GM21515 (cell line): ENCODE measurements at regions not wholly inside any gene's neighbourhood (a gene's known extent, or its start where the extent isn't known, plus 50 kb on each side); places are given as distances from the start of the nearest gene placed in this dataset.
"Not testable (repeated sequence)": the region's sequence is repeated elsewhere in the genome, so short reads cannot be mapped to it uniquely, and the experiment has no call there.

Experiments used
- ATAC-seq: cut with Tn5 transposase; IDR thresholded peaks from one replicate; pipeline ENCODE4 v1.9.1; 2021; ENCODE audit not compliant: unreplicated experiment

GRCh38 chr7:145805496-145805895 is 311.1 kb upstream of the CNTNAP2 start:
- not testable (repeated sequence) for ATAC-seq

DNA sequence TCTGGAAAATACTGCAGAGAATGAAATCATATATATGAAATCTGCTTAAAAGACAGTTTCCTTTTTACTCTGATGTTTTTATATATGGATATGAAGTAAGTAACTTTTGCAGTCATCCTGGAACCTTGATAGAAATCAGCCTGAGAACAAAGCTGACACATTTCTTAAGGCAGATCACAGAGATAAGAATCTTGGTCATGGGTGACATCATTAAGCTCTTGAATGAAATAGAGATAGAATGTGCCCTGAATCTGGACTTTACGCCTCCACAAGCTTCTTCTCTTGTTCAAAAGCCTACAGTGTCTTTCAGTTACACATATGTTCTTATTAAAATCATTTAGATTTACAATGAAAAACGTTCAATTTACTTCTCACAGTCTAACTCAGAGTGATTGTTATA is 319.1 kb upstream of the CNTNAP2 start:
- no peak for ATAC-seq

- no peak for ATAC-seq
Observed at GRCh38 chr7:145795132-145795531, 321.5 kb upstream of the CNTNAP2 start.

GRCh38 chr7:145784809-145785780 is 331.5 kb upstream of the CNTNAP2 start:
- no peak for ATAC-seq

GRCh38 chr7:145781388-145781787 is 335.2 kb upstream of the CNTNAP2 start:
- not testable (repeated sequence) for ATAC-seq

- no peak for ATAC-seq
Observed at GRCh38 chr7:145779140-145779539, 337.5 kb upstream of the CNTNAP2 start.

GRCh38 chr7:145774777-145775176 is 341.8 kb upstream of the CNTNAP2 start:
- no peak for ATAC-seq

DNA sequence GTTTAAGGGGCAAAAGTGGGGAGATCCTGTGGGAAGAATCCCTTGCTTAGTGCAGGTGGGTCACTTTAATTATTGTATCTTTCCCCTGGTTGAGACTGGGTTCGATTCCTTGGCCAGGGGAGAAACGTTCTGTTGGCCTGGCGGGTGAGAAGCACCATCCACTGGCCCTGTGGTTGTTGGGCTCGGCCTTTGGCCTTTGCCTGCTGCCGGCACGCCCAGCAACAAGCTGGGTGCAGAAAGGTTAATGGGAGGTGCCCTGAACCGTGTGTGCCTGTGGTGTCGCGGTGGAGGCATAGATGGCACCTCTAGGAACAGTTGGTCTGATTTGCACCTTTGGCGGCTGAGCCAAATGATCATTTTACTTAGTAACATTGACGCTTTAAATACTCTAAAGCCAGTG is 363.6 kb upstream of the CNTNAP2 start:
- ATAC-seq = no peak

DNA sequence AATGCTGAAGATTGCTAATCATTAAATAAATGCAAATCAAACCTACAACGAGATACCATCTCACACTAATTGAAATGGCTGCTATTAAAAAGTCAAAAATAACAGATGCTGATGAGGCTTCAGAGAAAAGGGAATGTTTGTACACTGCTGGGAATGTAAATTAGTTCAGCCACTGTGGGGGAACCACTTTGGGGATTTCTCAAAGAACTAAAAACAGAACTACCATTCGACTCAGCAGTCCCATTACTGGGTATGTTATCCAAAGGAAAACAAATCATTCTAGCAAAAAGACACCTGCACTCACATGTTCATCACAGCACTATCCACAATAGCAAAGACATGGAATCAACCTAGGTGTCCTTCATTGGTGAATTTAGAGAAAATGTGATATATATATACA is 379.0 kb upstream of the CNTNAP2 start:
- ATAC-seq = no peak

GRCh38 chr7:145735061-145735460 is 381.5 kb upstream of the CNTNAP2 start:
- no peak for ATAC-seq

DNA sequence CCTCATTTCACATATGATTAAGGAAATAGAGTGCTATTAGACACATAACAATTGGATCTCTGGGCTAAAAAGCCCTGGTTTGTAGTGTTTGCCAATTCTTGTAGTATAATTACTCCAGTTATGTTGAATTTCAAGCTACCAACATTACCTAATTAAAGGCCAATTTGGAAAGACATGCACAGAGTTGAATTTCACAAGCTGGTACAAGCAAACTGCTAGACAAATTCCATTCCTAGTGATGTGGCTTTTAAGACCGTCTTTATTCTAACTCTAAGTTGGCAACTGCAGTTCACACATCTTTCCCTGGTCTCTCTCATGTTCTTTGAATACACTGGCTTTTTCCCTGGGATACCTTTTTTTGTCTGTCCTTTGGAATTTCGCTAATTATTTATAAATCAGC is 384.1 kb upstream of the CNTNAP2 start:
- ATAC-seq = no peak

GRCh38 chr7:145729691-145730090 is 386.9 kb upstream of the CNTNAP2 start:
- no peak for ATAC-seq

GRCh38 chr7:145718129-145718528 is 398.5 kb upstream of the CNTNAP2 start:
- ATAC-seq = no peak

- no peak for ATAC-seq
Observed at GRCh38 chr7:145700488-145700887, 416.1 kb upstream of the CNTNAP2 start.

- ATAC-seq = no peak
Observed at GRCh38 chr7:145698526-145699262, 417.9 kb upstream of the CNTNAP2 start.

DNA sequence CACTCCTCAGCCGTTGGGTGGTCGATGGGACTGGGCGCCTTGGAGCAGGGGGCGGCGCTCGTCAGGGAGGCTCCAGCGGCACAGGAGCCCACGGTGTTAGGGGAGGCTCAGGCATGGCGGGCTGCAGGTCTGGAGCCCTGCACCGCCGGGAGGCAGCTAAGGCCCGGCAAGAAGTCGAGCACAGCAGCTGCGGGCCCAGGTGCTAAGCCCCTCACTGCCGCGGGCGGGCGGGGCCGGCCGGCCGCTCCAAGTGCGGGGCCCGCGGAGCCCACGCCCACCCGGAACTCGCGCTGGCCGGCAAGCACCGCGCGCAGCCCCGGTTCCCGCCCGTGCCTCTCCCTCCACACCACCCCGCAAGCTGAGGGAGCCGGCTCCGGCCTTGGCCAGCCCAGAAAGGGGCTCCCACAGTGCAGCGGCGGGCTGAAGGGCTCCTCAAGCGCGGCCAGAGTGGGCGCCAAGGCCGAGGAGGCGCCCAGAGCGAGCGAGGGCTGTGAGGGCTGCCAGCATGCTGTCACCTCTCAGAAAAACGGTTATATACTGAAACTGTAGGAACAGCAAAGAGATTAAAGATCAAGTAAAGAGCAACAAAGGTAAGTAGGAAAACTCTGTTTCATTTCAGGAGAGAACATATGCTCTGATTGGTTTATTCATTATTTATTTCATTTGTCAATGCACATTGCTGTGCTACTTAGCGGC is 419.0 kb upstream of the CNTNAP2 start:
- not testable (repeated sequence) for ATAC-seq

- ATAC-seq = no peak
Observed at GRCh38 chr7:145696071-145696470, 420.5 kb upstream of the CNTNAP2 start.

GRCh38 chr7:145692237-145692950 is 424.2 kb upstream of the CNTNAP2 start:
- no peak for ATAC-seq

GRCh38 chr7:145691377-145691914 is 425.2 kb upstream of the CNTNAP2 start:
- no peak for ATAC-seq

DNA sequence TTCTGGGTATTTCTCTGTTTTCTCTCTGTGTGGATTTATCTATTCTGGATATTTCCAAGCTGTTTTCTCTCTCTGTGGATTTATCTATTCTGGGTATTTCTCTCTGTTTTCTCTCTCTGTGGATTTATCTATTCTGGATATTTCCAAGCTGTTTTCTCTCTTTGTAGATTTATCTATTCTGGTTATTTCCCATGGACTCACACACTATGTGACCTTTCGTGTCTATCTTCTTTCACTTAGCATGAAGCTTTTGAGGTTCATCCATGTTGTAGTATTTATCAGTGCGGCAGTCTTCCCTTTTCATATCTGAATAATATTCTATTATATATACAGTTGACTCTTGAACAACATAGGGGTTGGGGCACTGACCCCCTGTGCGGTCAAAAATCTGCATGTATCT is 435.0 kb upstream of the CNTNAP2 start:
- no peak for ATAC-seq

DNA sequence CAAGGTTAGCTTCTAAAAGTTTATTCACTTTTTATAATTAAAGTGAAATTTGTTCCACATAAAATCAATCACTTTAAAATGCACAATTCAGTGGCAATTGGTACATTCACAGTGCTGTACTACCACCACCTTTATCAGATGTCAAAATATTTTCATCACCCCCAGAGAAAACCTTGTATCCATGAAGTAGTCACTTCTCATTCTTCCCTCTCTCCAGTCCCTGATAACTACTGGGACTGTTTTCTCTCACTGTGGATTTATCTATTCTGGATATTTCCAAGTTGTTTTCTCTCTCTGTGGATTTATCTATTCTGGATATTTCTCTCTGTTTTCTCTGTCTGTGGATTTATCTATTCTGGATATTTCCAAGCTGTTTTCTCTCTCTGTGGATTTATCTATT is 435.4 kb upstream of the CNTNAP2 start:
- ATAC-seq = no peak
